ENCODE measurements at regions not wholly inside any gene's neighbourhood (a gene's known extent, or its start where the extent isn't known, plus 50 kb on each side); places are given as distances from the start of the nearest gene placed in this dataset.
"Not testable (repeated sequence)": the region's sequence is repeated elsewhere in the genome, so short reads cannot be mapped to it uniquely, and the experiment has no call there.

DNA sequence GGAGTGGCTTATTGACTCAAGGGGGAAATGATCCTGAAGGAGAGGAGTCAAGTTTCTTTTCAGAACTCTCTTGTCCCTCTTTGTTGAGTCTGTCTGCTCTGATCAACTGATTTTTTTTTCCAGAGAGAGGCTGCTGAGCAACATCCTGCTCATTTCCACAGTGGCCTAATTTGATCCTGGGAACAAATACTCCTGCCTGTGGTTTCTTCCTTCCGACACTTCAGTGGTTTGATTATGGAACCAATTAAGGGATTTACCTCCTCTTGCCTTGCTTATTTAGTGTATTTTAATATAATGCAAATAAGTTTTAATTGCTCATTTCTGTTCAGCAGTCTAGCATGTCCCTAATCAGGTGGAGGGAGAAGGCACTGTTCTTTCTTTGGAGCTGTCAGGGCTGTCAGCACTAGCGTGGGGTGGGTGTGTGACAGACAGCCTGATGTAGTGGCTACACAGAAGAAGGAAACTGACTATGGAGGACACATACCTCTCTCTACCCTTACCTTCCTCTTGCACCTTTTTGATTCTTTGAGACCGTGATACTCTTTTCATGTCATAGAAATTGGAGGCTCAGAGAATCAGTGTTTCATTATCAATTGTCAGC lies 344.9 kb upstream of the STXBP6 start:
- in situ Hi-C loops (cut with HindIII; ENCODE audit: low pct_unique_long_range_greater_than_20kb, low sequenced_read_pairs), result no loop called here
- DNase-seq (ENCODE audit: low read depth), result no peak

DNA sequence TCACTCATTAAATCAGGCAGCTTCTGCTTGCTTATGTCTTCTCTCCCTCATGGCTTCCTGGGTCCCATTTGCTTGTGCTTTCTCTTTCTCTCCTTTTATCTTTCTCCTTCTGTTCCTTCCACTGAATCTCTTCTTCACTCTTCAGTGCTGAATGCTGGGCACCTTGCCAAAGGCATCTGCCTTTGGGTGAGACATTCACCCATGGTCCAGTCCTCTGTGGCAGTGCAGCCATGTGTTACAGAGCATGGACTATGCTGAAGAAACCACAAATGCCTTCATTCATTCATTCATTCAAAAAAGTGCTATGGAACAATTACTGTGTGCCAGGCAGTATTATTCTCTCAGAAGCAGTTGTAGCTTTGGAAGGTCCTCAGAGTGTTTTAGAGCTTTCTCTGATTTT lies 344.4 kb upstream of the STXBP6 start:
- in situ Hi-C loops (cut with HindIII; ENCODE audit: low pct_unique_long_range_greater_than_20kb, low sequenced_read_pairs), result no loop called here
- DNase-seq (ENCODE audit: low read depth), result peak; percentile 18

DNA sequence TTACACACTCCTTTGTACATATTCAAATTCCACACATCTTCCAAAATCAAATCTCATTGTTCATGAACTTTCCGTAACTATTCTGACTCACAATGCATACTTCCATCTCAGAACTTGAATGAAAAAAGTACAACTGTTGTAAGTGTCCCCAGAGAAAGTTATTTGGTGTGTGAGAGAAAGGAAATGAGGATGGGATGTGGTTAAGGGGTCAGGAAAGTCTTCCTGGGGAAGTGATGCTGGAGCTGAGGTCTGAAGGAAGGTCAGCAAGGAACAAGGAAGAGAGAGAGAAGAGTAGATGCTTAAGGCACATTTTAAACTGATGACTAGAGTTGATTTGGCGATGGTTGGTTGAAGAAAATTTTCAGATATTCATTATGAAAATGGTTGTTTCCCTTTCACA lies 340.0 kb upstream of the STXBP6 start:
- DNase-seq (ENCODE audit: low read depth), result no peak
- in situ Hi-C loops (cut with HindIII; ENCODE audit: low pct_unique_long_range_greater_than_20kb, low sequenced_read_pairs), result no loop called here

DNA sequence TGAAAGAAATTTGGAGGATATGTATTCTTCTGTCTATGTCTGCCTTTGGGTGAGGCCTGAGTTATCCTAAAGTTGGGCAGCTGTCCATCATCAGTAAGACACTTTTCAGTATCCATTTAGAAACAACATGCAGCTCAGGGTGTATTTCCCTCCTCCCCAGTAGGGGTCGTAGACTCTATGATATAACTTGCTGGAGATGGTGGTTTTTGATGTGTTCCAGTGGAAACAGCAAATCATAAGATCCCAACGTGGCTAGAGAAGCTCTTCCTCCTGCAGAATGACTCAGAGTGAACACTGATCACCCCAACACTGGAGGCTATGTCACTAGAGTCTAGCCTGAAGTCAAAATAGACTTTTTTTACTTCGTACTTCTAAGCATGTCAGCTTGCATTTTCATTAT lies 331.6 kb upstream of the STXBP6 start:
- peak; percentile 5 for DNase-seq (ENCODE audit: low read depth)

DNA sequence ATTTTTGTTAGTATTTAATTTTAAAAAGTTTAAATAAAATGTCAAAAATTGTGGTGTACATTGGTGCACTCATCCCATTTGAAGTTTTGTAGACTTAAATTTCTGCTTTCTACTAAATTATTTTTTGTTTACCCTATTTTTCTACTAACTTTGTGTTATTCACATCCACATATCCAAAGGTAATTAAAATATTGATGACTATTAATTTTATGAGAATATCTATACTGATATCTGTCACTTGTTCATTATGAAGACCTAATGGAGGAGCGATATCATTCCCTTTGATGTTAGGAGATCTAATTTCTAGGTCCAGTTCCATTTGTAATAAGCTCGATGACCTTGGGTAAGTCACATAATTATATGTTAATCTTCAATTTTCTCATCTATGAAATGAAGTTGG lies 325.7 kb upstream of the STXBP6 start:
- in situ Hi-C loops (cut with HindIII; ENCODE audit: low pct_unique_long_range_greater_than_20kb, low sequenced_read_pairs), result no loop called here
- DNase-seq (ENCODE audit: low read depth), result no peak

More for the DNA sequence above, 331.6 kb upstream of the STXBP6 start:
- in situ Hi-C loops (cut with HindIII; ENCODE audit: low pct_unique_long_range_greater_than_20kb, low sequenced_read_pairs), result no loop called here

DNA sequence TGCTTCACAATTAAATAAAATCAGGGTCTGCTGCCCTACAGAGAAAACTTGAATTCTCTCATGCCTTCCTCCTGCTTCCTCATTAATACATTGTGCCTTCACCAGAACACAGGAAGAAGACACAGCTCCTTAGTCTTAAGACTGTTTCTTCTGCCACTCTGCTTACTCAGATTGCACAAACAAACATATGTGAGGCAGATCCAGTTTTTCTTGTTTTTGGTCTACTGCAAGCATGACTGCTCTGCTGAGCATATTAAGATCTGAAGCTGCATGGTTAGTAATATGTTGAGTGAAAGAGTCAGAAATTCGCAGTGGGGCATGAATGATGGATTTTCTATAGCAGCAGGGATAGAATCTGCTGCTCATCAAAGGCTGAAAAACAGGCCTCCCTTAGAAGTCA lies 321.1 kb upstream of the STXBP6 start:
- no peak for DNase-seq (ENCODE audit: low read depth)
- in situ Hi-C loops (cut with HindIII; ENCODE audit: low pct_unique_long_range_greater_than_20kb, low sequenced_read_pairs), result no loop called here

DNA sequence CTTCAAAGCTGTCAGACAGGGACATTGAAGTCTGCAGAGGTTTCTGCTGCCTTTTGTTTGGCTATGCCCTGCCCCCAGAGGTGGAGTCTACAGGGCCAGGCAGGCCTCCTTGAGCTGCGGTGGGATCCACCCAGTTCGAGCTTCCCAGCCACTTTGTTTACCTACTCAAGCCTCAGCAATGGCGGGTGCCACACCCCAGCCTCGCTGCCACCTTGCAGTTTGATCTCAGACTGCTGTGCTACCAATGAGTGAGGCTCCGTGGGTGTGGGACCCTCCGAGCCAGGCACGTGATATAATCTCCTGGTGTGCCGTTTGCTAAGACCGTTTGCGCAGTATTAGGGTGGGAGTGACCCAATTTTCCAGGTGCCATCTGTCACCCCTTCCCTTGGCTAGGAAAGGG lies 320.1 kb upstream of the STXBP6 start:
- DNase-seq (ENCODE audit: low read depth); in situ Hi-C loops (cut with HindIII; ENCODE audit: low pct_unique_long_range_greater_than_20kb, low sequenced_read_pairs): not testable (repeated sequence)

DNA sequence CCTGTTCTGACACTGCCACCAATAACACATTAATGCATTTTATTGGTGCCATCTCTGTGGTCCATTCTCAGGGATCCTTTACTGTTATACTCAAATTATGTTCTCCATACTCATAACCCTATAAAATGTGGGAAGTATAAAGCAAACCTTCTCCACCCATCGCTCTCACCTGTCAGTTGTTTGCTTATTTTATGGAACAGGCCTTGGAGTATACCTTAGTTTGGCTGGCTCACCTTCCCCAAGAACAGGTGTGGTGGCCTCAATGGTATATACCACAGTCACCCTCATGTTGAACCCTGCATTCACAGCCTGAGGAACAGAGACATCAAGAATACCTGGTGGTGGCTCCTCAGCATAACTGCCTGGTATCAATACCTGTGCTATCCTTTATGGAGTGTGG lies 308.4 kb upstream of the STXBP6 start:
- in situ Hi-C loops (cut with HindIII; ENCODE audit: low pct_unique_long_range_greater_than_20kb, low sequenced_read_pairs), result no loop called here
- no peak for DNase-seq (ENCODE audit: low read depth)

DNA sequence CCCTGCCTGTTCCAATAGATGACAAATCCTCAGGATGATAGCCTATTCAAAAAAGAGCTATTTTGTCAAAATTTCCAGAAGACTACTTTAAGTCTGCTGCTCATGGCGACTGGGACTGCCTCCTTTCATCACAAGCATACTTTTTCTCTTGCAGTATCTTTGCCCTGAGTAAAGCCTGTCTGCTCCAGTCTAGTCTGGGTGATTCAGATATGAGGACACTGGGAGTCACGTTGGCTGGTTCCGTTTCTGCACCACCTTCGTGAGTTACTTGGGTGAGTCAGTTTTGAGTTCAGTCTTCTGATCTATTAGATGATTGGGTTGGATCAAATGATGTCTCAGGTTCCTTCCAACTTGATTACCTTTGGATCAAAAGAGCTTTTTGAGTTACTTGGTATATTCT lies 301.3 kb upstream of the STXBP6 start:
- DNase-seq (ENCODE audit: low read depth), result no peak
- in situ Hi-C loops (cut with HindIII; ENCODE audit: low pct_unique_long_range_greater_than_20kb, low sequenced_read_pairs), result no loop called here

DNA sequence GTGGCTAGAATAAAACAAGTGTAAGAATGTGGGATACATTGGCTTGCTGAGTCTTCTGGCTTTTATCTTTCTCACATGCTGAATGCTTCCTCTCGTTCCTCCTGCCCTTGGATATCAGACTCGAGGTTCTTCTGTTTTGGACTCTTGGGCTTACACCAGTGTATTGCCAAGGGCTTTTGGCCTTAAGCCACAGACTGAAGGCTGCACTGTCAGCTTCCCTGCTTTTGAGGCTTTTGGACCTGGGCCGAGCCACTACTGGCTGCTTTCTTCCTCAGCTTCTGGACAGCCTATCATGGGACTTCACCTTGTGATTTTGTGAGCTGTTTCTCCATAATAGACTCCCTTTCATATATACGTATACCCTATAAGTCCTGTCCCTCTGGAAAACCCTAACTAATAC lies 300.9 kb upstream of the STXBP6 start:
- in situ Hi-C loops (cut with HindIII; ENCODE audit: low pct_unique_long_range_greater_than_20kb, low sequenced_read_pairs), result no loop called here
- DNase-seq (ENCODE audit: low read depth), result no peak

DNA sequence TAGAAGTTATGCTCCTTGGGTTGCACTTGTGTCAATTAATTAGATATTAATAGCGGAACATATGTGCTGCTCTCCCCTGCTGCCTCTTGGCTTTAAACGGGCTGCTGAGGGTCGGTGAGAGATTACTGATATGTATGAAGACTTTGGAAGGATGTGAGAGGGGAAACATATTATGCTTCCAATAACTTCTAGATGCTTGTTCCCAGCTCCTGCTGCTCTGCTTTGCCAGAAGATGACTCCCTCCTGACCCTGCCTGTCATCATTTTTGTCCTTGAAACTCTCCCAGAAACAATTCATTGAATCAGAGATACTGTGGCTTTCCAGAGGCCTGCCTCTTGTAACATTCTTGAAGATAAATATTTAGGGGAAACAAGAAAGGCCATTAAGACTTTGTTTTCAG lies 300.1 kb upstream of the STXBP6 start:
- no peak for DNase-seq (ENCODE audit: low read depth)
- in situ Hi-C loops (cut with HindIII; ENCODE audit: low pct_unique_long_range_greater_than_20kb, low sequenced_read_pairs), result no loop called here

DNA sequence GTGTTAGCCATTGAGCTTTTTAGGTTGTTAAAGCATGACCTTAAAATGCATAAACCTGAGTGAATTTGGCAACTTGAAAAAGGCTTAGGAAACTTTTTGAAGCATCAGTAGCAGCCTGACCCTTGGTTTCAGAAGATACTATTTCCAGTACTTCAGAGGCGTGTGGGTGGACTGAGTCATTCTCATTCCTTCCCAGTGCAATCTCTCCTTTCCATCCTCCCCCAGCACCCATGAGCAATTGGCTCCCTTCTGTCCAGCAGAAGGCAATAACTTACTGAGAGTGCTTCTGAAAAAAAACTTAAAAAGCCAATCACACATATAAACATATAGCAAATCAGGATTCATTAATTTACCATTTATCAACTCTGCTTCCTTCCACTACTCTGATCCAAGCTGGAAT lies 299.3 kb upstream of the STXBP6 start:
- in situ Hi-C loops (cut with HindIII; ENCODE audit: low pct_unique_long_range_greater_than_20kb, low sequenced_read_pairs), result no loop called here
- no peak for DNase-seq (ENCODE audit: low read depth)

DNA sequence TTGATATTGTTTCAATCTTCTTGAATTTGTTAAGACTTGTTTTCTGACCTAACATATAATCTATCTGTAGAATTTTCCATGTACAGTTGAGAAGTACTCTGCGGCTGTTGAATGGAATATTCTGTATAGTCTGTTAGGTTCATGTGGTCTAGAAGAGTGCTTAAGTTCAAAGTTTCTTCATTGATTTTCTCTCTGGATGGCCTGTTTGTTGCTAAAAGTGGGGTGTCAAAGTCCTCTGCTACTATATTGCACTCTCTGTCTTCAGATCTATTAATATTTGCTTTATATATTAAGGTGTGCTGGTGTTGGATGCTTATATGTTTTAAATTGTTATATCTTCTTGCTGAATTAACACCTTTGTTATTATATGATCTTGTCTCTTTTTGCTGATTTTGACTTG lies 290.9 kb upstream of the STXBP6 start:
- in situ Hi-C loops (cut with HindIII; ENCODE audit: low pct_unique_long_range_greater_than_20kb, low sequenced_read_pairs), result no loop called here
- no peak for DNase-seq (ENCODE audit: low read depth)

DNA sequence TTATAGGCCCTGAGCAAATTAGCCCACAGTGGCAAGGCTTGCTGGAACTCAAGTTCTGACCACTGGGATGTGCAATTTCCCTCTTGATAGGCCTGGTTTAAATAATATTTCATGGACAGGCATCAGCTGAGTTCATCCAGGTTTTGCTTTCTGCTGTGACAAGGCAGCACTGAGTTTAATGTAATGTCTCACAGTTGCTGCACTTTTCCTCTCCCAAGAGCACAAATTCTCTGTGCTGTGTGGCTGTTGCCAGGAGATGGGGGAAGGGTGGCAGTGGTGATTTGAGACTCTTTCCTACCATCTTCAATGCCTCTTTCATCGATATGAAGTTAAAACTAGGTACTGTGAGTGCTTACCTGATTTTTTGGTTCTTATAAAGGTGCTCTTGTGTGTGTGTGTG lies 272.8 kb upstream of the STXBP6 start:
- in situ Hi-C loops (cut with HindIII; ENCODE audit: low pct_unique_long_range_greater_than_20kb, low sequenced_read_pairs), result no loop called here
- no peak for DNase-seq (ENCODE audit: low read depth)

DNA sequence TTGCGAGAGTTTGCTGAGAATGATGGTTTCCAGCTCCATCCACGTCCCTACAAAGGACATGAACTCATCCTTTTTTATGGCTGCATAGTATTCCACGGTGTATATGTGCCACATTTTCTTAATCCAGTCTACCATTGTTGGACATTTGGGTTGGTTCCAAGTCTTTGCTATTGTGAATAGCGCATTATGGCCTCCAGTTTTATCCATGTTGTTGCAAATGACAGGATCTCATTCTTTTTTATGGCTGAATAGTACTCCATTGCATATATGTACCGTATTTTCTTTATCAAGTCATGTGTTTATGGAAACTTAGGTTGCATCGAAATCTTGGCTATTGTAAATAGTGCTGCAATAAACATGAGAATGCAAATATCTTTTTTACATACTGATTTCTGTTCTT lies 266.1 kb upstream of the STXBP6 start:
- in situ Hi-C loops (cut with HindIII; ENCODE audit: low pct_unique_long_range_greater_than_20kb, low sequenced_read_pairs), result not testable (repeated sequence)

DNA sequence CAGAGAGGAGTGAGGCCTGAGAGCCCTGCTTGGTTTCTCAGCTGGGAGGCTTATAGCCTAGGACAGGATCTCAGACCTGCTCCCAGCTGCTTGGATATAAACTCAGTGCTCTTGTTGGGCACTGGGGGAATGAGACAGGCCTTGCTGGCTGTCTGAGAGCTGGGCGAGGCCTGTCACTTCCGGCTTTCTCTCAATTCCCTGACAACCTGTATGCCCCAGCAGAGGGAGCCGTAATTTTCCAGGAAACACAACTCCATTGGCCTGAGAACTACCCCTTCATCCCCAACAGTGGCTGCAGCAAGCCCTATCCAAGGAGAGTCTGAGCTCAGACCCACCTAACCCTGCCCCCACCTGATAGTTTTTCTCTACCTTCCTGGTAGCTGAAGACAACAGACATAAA lies 258.3 kb upstream of the STXBP6 start:
- in situ Hi-C loops (cut with HindIII; ENCODE audit: low pct_unique_long_range_greater_than_20kb, low sequenced_read_pairs), result no loop called here
- no peak for DNase-seq (ENCODE audit: low read depth)

More for the DNA sequence above, 266.1 kb upstream of the STXBP6 start:
- DNase-seq (ENCODE audit: low read depth), result not testable (repeated sequence)

DNA sequence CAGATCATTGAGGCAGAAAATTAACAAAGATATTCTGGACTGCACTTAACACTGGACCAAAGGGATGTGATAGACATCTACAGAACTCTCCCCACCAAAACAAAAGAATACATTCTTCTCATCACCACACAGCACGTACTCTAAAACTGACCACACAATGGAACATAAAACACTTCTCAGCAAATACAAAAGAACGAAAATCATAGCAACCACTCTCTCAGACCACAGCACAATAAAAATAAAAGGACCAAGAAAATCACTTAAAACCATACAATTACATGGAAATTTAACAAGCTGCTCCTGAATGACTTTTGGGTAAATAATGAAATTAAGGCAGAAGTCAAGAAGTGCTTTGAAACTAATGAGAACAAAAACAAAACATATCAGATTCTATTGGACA lies 254.0 kb upstream of the STXBP6 start:
- no peak for DNase-seq (ENCODE audit: low read depth)
- in situ Hi-C loops (cut with HindIII; ENCODE audit: low pct_unique_long_range_greater_than_20kb, low sequenced_read_pairs), result no loop called here

DNA sequence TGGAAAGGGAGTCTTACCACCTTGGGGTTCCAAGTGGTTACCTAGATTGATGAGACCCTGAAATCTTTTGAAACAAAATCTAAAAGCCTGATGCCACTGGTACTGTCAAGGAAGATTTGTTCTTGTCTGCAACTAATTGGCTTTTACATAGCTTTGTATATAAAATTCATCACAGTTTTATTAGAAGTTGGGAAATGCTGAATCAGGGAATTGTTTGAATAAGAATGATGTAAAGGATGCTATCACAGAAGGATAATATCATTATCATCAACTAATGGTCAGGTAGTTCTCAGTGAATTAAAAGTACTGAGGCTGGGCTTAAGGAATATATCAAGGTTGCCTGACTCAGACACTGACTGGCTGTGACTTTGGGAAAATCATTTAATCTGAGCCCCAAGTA lies 248.3 kb upstream of the STXBP6 start:
- in situ Hi-C loops (cut with HindIII; ENCODE audit: low pct_unique_long_range_greater_than_20kb, low sequenced_read_pairs), result no loop called here
- no peak for DNase-seq (ENCODE audit: low read depth)

DNA sequence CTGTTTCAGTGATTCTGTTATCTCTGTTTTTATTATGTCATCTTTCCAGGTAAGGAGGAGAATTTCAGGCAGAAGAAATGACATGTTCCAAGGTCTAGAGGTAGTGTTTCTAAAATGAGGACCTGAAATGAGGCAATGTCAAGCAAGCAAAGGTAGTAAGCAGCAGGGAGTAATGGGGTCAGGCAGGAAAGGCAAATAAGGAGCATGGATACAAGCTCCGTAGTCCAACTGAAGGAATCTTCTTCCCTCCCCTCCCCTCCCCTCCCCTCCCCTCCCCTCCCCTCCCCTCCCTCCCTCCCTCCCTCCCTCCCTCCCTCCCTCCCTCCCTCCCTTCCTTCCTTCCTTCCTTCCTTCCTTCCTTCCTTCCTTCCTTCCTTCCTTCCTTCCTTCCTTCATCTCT lies 240.2 kb upstream of the STXBP6 start:
- DNase-seq (ENCODE audit: low read depth); in situ Hi-C loops (cut with HindIII; ENCODE audit: low pct_unique_long_range_greater_than_20kb, low sequenced_read_pairs): not testable (repeated sequence)

DNA sequence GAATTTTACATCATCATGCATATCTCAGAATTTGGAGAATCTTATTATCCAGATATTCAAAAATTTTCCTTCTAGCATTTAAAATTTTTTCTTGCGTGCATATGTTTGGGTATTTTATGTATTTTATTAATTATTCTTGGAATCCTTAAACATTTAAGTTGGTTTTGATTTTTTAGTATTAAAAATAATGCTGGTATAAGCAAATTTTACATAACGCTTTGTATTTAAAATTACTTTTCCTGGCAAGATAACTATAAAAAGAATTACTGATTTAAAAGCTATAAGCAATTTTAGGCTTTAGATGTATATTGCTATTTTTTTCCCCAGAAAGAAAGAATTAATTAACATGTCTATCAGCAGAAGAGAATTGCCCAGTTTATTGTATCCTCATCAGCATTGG lies 224.6 kb upstream of the STXBP6 start:
- in situ Hi-C loops (cut with HindIII; ENCODE audit: low pct_unique_long_range_greater_than_20kb, low sequenced_read_pairs), result no loop called here

DNA sequence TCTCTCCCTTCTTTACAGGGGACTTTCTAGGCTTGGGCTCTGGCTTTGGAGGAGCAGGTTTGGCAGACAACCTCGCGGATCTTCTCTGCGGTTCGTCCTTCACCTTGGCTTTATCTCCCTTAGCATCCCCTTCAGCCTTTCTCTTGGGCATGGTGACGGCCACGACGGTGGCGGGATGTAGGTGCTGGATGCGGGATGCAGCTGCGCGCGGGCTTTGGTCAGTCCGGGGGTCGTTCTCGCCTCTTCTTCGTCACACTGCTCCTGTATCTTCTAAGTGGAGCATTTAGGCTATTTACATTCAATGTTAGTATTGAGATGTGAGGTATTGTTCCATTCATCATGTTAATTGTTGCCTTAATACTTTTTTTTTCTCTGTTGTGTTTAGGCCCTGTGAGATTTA lies 217.2 kb upstream of the STXBP6 start:
- in situ Hi-C loops (cut with HindIII; ENCODE audit: low pct_unique_long_range_greater_than_20kb, low sequenced_read_pairs), result no loop called here
- DNase-seq (ENCODE audit: low read depth), result no peak

More for the DNA sequence above, 224.6 kb upstream of the STXBP6 start:
- DNase-seq (ENCODE audit: low read depth), result no peak
